C4-2B (cell line): ENCODE measurements at regions not wholly inside any gene's neighbourhood (a gene's known extent, or its start where the extent isn't known, plus 50 kb on each side); places are given as distances from the start of the nearest gene placed in this dataset.

Experiments used
- ZFX ChIP-seq: fragments of 450-650 bp; IDR thresholded peaks from 2 replicates; pipeline ENCODE4 v1.6.1; 2017
- TF ChIP-seq, protein P1 (sequence below): fragments of 450-650 bp; conservative IDR thresholded peaks from 2 replicates; pipeline ENCODE4 v1.5.1; 2017; ENCODE audit warnings: mild to moderate bottlenecking

DNA sequence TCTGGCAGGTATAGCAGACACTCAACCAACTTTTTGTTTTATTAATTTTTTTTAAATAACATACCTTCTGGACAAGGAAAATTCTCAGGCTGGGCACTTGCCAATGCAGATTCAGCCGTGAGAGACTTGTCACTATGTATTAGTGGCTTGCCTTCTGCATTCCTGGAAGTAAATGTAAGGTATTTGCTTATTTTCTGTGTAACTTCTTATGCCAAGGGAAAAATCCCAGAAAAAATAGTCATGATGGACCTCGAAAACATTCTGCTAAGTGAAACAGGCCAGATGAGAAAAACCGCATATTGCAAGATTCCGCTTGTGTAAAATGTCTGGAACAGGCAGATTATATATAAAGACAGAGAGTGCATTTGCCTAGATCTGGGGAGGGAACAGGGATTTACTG is 260.3 kb upstream of the DAPK1 start:
- TF ChIP-seq, protein P1, sequence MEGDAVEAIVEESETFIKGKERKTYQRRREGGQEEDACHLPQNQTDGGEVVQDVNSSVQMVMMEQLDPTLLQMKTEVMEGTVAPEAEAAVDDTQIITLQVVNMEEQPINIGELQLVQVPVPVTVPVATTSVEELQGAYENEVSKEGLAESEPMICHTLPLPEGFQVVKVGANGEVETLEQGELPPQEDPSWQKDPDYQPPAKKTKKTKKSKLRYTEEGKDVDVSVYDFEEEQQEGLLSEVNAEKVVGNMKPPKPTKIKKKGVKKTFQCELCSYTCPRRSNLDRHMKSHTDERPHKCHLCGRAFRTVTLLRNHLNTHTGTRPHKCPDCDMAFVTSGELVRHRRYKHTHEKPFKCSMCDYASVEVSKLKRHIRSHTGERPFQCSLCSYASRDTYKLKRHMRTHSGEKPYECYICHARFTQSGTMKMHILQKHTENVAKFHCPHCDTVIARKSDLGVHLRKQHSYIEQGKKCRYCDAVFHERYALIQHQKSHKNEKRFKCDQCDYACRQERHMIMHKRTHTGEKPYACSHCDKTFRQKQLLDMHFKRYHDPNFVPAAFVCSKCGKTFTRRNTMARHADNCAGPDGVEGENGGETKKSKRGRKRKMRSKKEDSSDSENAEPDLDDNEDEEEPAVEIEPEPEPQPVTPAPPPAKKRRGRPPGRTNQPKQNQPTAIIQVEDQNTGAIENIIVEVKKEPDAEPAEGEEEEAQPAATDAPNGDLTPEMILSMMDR, result no peak
- no peak for TF ChIP-seq ZFX
